ENCODE measurements at regions not wholly inside any gene's neighbourhood (a gene's known extent, or its start where the extent isn't known, plus 50 kb on each side); places are given as distances from the start of the nearest gene placed in this dataset.

GRCh38 chr5:52041842-52042241 lies 658.6 kb downstream of the ISL1 start:
- no peak for TF ChIP-seq CTCF (IDR thresholded peaks at IDR 0.05; ENCODE audit: insufficient read depth, low read depth, low read length)
- H3K4me3 ChIP-seq (ENCODE audit: low read depth, low read length) = no peak overlapping the region
- DNase-seq (ENCODE audit: low read depth) = no peak

GRCh38 chr5:52043137-52043536 lies 659.9 kb downstream of the ISL1 start:
- H3K4me3 ChIP-seq (ENCODE audit: low read depth, low read length) = no peak overlapping the region
- DNase-seq (ENCODE audit: low read depth) = no peak
- no peak for TF ChIP-seq CTCF (IDR thresholded peaks at IDR 0.05; ENCODE audit: insufficient read depth, low read depth, low read length)

GRCh38 chr5:52043543-52043942 lies 660.3 kb downstream of the ISL1 start:
- no peak overlapping the region for H3K4me3 ChIP-seq (ENCODE audit: low read depth, low read length)
- no peak for DNase-seq (ENCODE audit: low read depth)
- no peak for TF ChIP-seq CTCF (IDR thresholded peaks at IDR 0.05; ENCODE audit: insufficient read depth, low read depth, low read length)

GRCh38 chr5:52051759-52052158 lies 668.5 kb downstream of the ISL1 start:
- no peak overlapping the region for H3K4me3 ChIP-seq (ENCODE audit: low read depth, low read length)
- TF ChIP-seq CTCF (IDR thresholded peaks at IDR 0.05; ENCODE audit: insufficient read depth, low read depth, low read length) = no peak
- no peak for DNase-seq (ENCODE audit: low read depth)

- no peak overlapping the region for H3K4me3 ChIP-seq (ENCODE audit: low read depth, low read length)
- no peak for DNase-seq (ENCODE audit: low read depth)
- no peak for TF ChIP-seq CTCF (IDR thresholded peaks at IDR 0.05; ENCODE audit: insufficient read depth, low read depth, low read length)
These were observed 679.9 kb downstream of the ISL1 start for GRCh38 chr5:52063186-52063585.

GRCh38 chr5:52065182-52065581 lies 681.9 kb downstream of the ISL1 start:
- H3K4me3 ChIP-seq (ENCODE audit: low read depth, low read length) = no peak overlapping the region
- no peak for TF ChIP-seq CTCF (IDR thresholded peaks at IDR 0.05; ENCODE audit: insufficient read depth, low read depth, low read length)
- DNase-seq (ENCODE audit: low read depth) = no peak

- DNase-seq (ENCODE audit: low read depth) = no peak
- H3K4me3 ChIP-seq (ENCODE audit: low read depth, low read length) = no peak overlapping the region
- TF ChIP-seq CTCF (IDR thresholded peaks at IDR 0.05; ENCODE audit: insufficient read depth, low read depth, low read length) = no peak
These were observed 686.7 kb downstream of the ISL1 start for GRCh38 chr5:52069997-52070396.
